ELR (cell line): ENCODE measurements at regions not wholly inside any gene's neighbourhood (a gene's known extent, or its start where the extent isn't known, plus 50 kb on each side); places are given as distances from the start of the nearest gene placed in this dataset.
A peak's percentile ranks its signal among the peaks of the same experiment; 100 is the strongest.
"Not testable (repeated sequence)": the region's sequence is repeated elsewhere in the genome, so short reads cannot be mapped to it uniquely, and the experiment has no call there.

Experiments
- DNase-seq: peaks from one replicate; pipeline ENCODE4 v3.0.0-alpha.2; 2015; ENCODE audit warnings: low read depth

GRCh38 chr6:14217728-14218518, 100.4 kb downstream of the CD83 start:
- DNase-seq, result no peak

GRCh38 chr6:14218519-14218800, 100.9 kb downstream of the CD83 start:
- DNase-seq, result no peak

GRCh38 chr6:14221564-14222279, 104.2 kb downstream of the CD83 start:
- DNase-seq, result no peak

GRCh38 chr6:14222956-14223355, 105.4 kb downstream of the CD83 start:
- DNase-seq, result no peak

- DNase-seq, result no peak
These were observed 107.0 kb downstream of the CD83 start for GRCh38 chr6:14224359-14225103.

GRCh38 chr6:14226051-14226660, 108.6 kb downstream of the CD83 start:
- DNase-seq, result no peak

- DNase-seq, result peak; percentile 15
These were observed 111.0 kb downstream of the CD83 start for GRCh38 chr6:14228571-14228970.

- DNase-seq, result no peak
These were observed 113.5 kb downstream of the CD83 start for GRCh38 chr6:14231071-14231483.

GRCh38 chr6:14231501-14232280, 114.1 kb downstream of the CD83 start:
- peak; percentile 34 for DNase-seq

- DNase-seq, result no peak
These were observed 115.3 kb downstream of the CD83 start for GRCh38 chr6:14232889-14233288.

GRCh38 chr6:14235653-14236356, 118.2 kb downstream of the CD83 start:
- no peak for DNase-seq

- no peak for DNase-seq
These were observed 121.5 kb downstream of the CD83 start for GRCh38 chr6:14239097-14239496.

GRCh38 chr6:14240411-14241166, 123.0 kb downstream of the CD83 start:
- DNase-seq, result no peak

GRCh38 chr6:14241255-14242070, 123.9 kb downstream of the CD83 start:
- no peak for DNase-seq

GRCh38 chr6:14242912-14243311, 125.3 kb downstream of the CD83 start:
- DNase-seq, result not testable (repeated sequence)

GRCh38 chr6:14243597-14243996, 126.0 kb downstream of the CD83 start:
- no peak for DNase-seq

- DNase-seq, result no peak
These were observed 129.3 kb downstream of the CD83 start for GRCh38 chr6:14246876-14247275.

- DNase-seq, result no peak
These were observed 133.0 kb downstream of the CD83 start for GRCh38 chr6:14250573-14250972.

GRCh38 chr6:14252271-14252850, 134.8 kb downstream of the CD83 start:
- no peak for DNase-seq
